GM18868 (cell line): ENCODE measurements at regions not wholly inside any gene's neighbourhood (a gene's known extent, or its start where the extent isn't known, plus 50 kb on each side); places are given as distances from the start of the nearest gene placed in this dataset.

Experiments
- ATAC-seq: cut with Tn5 transposase; IDR thresholded peaks from one replicate; pipeline ENCODE4 v1.9.1; 2021; ENCODE audit warnings: mild to moderate bottlenecking, moderate library complexity; ENCODE audit not compliant: unreplicated experiment

- ATAC-seq: no peak
These were observed 109.2 kb upstream of the ADGRF1 start for GRCh38 chr6:47151232-47151898.

DNA sequence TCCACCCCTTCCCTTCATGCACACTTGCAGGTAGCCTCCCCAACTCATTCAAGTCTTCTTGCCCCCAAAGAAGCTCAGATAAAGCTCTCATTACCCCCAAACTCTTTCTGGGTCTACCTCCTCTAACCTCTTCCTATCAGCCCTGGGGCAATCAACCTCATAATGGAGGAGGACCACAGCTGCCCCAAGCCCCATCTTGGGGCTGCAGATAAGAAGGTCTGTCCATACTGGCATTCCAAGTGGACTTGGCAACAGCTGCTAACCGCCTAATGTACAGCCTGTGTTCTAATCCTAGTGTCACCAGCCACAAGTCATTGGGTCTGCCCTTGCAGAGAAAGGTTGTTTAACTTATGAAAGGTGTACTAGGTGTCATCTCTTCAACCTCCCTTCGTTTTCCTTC lies 107.4 kb upstream of the ADGRF1 start:
- no peak for ATAC-seq

DNA sequence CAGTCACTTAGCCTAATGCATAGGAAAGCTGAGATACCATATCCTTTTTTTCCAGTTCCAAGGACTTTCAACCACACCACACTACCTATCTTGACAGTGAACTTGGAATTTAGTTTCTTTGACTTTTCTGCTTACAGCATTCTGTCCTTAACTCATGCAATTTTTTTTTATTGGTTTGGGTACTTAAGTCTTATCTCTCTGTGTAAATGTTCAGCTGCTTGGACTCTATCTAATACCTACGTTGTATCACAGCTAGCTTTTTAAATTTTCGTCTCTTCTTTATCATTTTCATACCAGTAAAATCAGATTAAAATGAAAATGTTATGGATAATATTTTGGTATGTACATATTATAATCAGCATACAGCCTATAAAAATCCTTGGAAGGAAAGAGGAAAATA lies 106.9 kb upstream of the ADGRF1 start:
- ATAC-seq: no peak

- no peak for ATAC-seq
These were observed 105.8 kb upstream of the ADGRF1 start for GRCh38 chr6:47147836-47148344.

- no peak for ATAC-seq
These were observed 105.1 kb upstream of the ADGRF1 start for GRCh38 chr6:47147175-47147727.

- ATAC-seq: no peak
These were observed 104.5 kb upstream of the ADGRF1 start for GRCh38 chr6:47146431-47147174.

GRCh38 chr6:47145212-47145611 lies 103.1 kb upstream of the ADGRF1 start:
- ATAC-seq: no peak

DNA sequence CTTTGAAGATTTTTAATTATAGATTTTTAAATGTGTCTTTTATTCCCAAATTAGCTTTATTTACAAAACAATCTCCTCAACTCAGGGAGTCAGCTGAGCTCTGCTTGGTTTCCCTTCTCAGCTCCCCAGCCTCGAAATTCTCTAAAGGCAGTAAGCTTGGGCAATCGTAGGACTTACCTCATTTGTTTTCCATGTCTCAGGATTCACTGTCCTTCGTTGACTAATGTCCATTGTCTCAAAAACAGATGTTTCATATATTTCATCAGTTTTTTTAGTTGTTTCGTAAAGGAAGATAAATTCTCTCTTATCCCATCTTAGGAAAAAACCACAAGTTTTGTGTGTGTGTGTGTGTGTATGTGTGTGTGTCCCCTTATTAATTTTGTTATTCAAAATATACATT lies 102.2 kb upstream of the ADGRF1 start:
- no peak for ATAC-seq

DNA sequence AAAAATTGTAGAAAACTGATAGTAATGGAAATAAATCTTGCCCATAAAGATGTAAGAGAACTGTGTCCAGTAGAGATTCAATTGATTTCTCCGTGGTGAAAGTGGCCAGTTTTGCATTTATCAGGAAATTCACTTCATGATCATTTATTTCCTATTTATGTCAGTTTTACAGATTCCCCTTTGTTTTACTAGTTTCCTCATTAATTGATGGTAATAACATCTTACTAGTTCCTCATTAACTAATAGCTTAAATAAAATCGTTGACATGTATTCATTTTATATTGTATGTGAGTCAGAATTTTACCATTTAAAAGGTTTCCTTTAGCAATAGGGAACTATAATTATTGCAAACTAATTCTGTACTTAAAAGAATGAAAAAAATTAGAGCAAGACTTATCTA lies 99.8 kb upstream of the ADGRF1 start:
- no peak for ATAC-seq

- ATAC-seq: no peak
These were observed 99.0 kb upstream of the ADGRF1 start for GRCh38 chr6:47141171-47141570.

- no peak for ATAC-seq
These were observed 95.9 kb upstream of the ADGRF1 start for GRCh38 chr6:47138046-47138445.

DNA sequence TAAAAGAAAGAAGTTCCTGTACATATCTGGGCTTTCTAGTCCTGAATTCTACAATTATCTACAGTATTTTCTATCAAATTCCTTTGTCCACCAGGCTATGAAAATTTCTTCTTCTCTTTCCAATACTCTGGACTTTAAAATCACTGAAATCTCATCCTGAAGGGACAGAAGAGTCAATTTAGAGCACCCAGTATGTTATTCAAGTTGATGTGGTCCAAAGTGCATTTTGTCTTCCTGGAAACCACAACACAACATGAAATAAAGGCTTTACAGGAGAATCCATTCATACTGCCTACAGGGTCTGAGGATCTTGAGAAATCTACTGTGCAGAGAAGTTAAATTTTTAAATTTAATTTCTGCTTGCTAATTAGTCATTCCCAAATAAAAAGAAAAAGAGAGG lies 94.9 kb upstream of the ADGRF1 start:
- no peak for ATAC-seq

GRCh38 chr6:47135772-47136171 lies 93.6 kb upstream of the ADGRF1 start:
- no peak for ATAC-seq

GRCh38 chr6:47134476-47135189 lies 92.5 kb upstream of the ADGRF1 start:
- no peak for ATAC-seq

DNA sequence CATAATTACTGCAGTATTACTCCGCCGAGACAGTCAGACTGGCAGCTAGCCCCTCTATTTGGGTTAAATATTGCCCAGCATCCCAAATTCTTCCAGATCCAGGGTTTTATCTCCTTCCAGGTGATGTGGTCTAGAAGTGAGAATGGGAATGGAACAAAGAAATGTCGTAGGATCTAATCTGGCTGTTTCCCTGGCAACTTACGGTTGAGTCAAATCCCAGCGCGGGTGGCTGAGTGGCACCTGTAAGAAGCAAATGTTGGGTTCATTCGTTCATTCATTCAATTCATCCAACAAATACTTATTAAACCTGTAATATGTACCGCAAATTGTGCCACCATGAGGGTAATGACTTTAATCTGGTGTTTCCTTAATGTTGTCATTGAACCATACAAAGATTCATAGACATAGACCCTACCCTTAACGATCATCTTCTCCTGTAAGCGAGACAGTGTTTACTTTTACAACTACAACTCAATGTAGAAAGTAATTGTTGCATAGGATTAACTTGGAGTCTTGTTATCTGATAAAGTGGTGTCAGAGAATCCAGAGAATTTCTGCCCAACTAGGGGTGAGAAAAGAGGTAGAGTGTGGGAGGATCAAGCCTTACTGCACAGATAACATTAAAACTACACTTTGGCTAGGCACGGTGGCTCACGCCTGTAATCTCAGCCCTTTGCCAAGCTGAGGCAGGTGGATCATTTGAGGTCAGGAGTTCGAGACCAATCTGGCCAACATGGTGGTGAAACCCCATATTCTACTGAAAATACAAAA lies 91.3 kb upstream of the ADGRF1 start:
- no peak for ATAC-seq

DNA sequence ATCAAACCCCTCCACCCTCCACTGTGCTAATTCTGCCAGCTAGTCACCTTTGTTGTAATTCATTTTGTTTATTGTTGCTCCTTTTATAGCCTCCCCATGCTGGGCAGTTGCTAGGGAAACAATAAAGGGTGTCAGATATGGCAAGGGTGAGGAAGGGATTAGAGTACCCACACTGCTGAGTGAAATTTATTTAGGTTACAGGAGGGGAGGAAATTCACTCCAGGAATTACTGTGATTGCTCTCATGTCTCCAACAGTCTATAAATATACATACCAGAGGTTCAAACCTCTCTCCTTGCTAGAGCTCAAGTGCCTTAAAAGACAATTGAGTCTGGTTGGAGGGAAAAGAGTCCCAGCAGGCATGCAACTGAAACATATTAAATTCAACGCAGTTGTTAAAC lies 90.6 kb upstream of the ADGRF1 start:
- no peak for ATAC-seq

DNA sequence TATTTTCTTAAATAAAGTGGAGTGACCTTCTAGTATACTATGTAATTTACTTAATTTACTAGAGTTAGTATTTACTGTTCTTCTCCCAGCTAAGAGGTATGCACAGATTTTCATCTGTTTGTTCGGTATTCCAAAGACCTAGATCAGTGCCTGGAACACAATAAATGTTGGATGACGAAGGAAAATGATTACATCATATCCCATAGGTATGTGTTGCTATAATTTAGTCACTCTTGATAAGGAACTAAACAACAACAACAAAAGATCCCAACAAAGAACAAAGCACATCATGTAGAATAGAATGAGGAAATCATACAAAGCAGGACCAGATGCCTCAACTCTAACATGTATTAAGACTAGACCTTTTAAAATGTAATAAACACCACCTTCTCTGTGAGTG lies 89.6 kb upstream of the ADGRF1 start:
- no peak for ATAC-seq

DNA sequence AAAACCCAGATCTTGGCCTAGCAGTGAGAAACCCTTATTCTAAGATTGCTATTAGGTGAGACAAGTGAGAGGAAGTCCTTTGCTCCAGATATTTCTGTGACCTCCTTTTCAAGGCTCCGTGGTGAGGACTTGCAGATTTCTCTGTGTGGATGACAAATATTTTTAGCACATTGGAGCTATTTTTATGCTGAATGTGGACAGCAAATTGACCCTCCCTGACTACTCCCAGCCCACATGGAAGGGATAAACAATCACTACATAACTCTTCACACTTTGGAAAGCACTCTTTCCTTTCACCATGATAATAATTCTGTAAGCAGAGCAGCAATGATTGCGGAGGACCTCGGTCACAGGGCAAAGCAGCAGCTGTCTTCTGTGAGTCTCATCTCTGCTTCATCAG lies 88.0 kb upstream of the ADGRF1 start:
- no peak for ATAC-seq

- no peak for ATAC-seq
These were observed 87.0 kb upstream of the ADGRF1 start for GRCh38 chr6:47129129-47129528.

- ATAC-seq: no peak
These were observed 84.7 kb upstream of the ADGRF1 start for GRCh38 chr6:47126647-47127391.
